Common myeloid progenitor, CD34-positive (primary cell): ENCODE measurements at regions not wholly inside any gene's neighbourhood (a gene's known extent, or its start where the extent isn't known, plus 50 kb on each side); places are given as distances from the start of the nearest gene placed in this dataset.

ENCODE experiments used
- CTCF ChIA-PET: fragments of 350-600 bp; sonication (Branson Sonifier 250); formaldehyde crosslinking; loops from one replicate; lab custom pipeline; 2021; ENCODE audit warnings: antibody characterized with exemption; lab: Charles Lee
- POLR2A ChIA-PET: fragments of 350-600 bp; sonication (Branson Sonifier 250); formaldehyde crosslinking; loops from one replicate; lab custom pipeline; 2021; ENCODE audit warnings: antibody characterized with exemption; lab: Charles Lee
- DNase-seq, 3 donors: peaks; one replicate each; pipeline versions ENCODE4 v3.0.0 to v3.0.0-alpha.2; 2013
- H3K27ac ChIP-seq, 2 experiments: 1 replicate in 1 of 2; 2 replicates in 1 of 2; pipeline ENCODE4 v1.7.0; 2013; ENCODE audit warnings: inconsistent platforms in 2 of 2, low read length in 2 of 2, mild to moderate bottlenecking in 2 of 2, low read depth in 1 of 2, moderate library complexity in 1 of 2; ENCODE audit not compliant: severe bottlenecking in 2 of 2, insufficient read depth in 1 of 2, poor library complexity in 1 of 2
- H3K27me3 ChIP-seq, 5 experiments: replicated peaks in 2 of 5; 1 replicate in 3 of 5; 2 replicates in 2 of 5; pipeline versions ENCODE4 v1.6.1 to v1.7.0; 2013; ENCODE audit warnings: low read length in 4 of 5, mild to moderate bottlenecking in 2 of 5, moderate library complexity in 2 of 5, inconsistent platforms in 1 of 5; ENCODE audit not compliant: insufficient read depth in 5 of 5, control insufficient read depth in 4 of 5
- H3K36me3 ChIP-seq, 4 experiments: 1 replicate in 2 of 4; 2 replicates in 2 of 4; pipeline versions ENCODE4 v1.6.1 to v1.7.0; 2013; ENCODE audit warnings: low read length in 3 of 4, control low read depth in 1 of 4, mild to moderate bottlenecking in 1 of 4; ENCODE audit not compliant: control insufficient read depth in 4 of 4, insufficient read depth in 4 of 4
- H3K4me1 ChIP-seq, 4 experiments: 1 replicate in 3 of 4; 2 replicates in 1 of 4; pipeline versions ENCODE4 v1.6.1 to v1.7.1; 2013; ENCODE audit warnings: low read length in 3 of 4, mild to moderate bottlenecking in 3 of 4, control low read depth in 1 of 4, inconsistent platforms in 1 of 4, moderate library complexity in 1 of 4; ENCODE audit not compliant: control insufficient read depth in 4 of 4, insufficient read depth in 4 of 4; ENCODE audit errors: control extremely low read depth in 1 of 4
- H3K4me3 ChIP-seq, 7 experiments: 1 replicate in 4 of 7; 2 replicates in 3 of 7; pipeline versions ENCODE4 v1.5.1 to v1.7.0; 2013; ENCODE audit warnings: mild to moderate bottlenecking in 7 of 7, low read length in 6 of 7, moderate library complexity in 6 of 7, inconsistent platforms in 2 of 7, low read depth in 2 of 7, control low read depth in 1 of 7; ENCODE audit not compliant: insufficient read depth in 4 of 7, control insufficient read depth in 1 of 7; ENCODE audit errors: extremely low read depth in 1 of 7
- H3K9me3 ChIP-seq, 5 experiments: 1 replicate in 4 of 5; 2 replicates in 1 of 5; pipeline versions ENCODE4 v1.6.1 to v1.7.1; 2013; ENCODE audit warnings: low read length in 4 of 5, mild to moderate bottlenecking in 2 of 5, inconsistent platforms in 1 of 5, low read depth in 1 of 5, moderate library complexity in 1 of 5; ENCODE audit not compliant: control insufficient read depth in 4 of 5, insufficient read depth in 2 of 5; ENCODE audit errors: control extremely low read depth in 1 of 5
- WGBS: methylation state at CpG from one replicate; pipeline ENCODE4 v1.1.5; 2013; ENCODE audit not compliant: insufficient coverage; 5-methylcytosine and 5-hydroxymethylcytosine counted together

GRCh38 chr18:53606792-53607191 is 617.7 kb downstream of the MBD2 start:
- Histone ChIP-seq H3K27ac (no peak overlapping the region), H3K27me3 (no peaks in the 10 kb centered on the region), H3K4me1 (no peaks in the 10 kb centered on the region), H3K36me3 (no peaks in the 10 kb centered on the region), H3K4me3 (no peak overlapping the region), H3K9me3 (no peaks in the 10 kb centered on the region)
- ChIA-PET CTCF (no interaction called here), POLR2A (no interaction called here)
- no peak for DNase-seq

- Histone ChIP-seq H3K4me3 (no peak overlapping the region), H3K9me3 (no peaks in the 10 kb centered on the region), H3K4me1 (no peaks in the 10 kb centered on the region), H3K36me3 (no peaks in the 10 kb centered on the region), H3K27ac (no peak overlapping the region), H3K27me3 (no peaks in the 10 kb centered on the region)
- 94% methylated on average over 8 of the region's 8 CpGs for WGBS
- CTCF ChIA-PET, result no interaction called here
- DNase-seq, result no peak
- POLR2A ChIA-PET, result no interaction called here
Observed at GRCh38 chr18:53605198-53605597, 619.3 kb downstream of the MBD2 start.

- no peaks in the 10 kb centered on the region for H3K27me3 ChIP-seq
- no peak for DNase-seq
- H3K36me3 ChIP-seq, result no peaks in the 10 kb centered on the region
- ChIA-PET POLR2A (no interaction called here), CTCF (no interaction called here)
- H3K9me3 ChIP-seq, result no peaks in the 10 kb centered on the region
- no peak overlapping the region for H3K4me3 ChIP-seq
- H3K27ac ChIP-seq, result no peak overlapping the region
- 36% methylated on average over 1 of the region's 1 CpG for WGBS
- no peaks in the 10 kb centered on the region for H3K4me1 ChIP-seq
Observed at GRCh38 chr18:53603276-53603675, 621.2 kb downstream of the MBD2 start.

- Histone ChIP-seq H3K9me3 (no peaks in the 10 kb centered on the region), H3K4me3 (no peak overlapping the region), H3K36me3 (no peaks in the 10 kb centered on the region), H3K27me3 (no peaks in the 10 kb centered on the region), H3K27ac (no peak overlapping the region), H3K4me1 (no peaks in the 10 kb centered on the region)
- no peak for DNase-seq
- WGBS, result 93% methylated on average over 3 of the region's 3 CpGs
- ChIA-PET CTCF (no interaction called here), POLR2A (no interaction called here)
Observed at GRCh38 chr18:53601344-53601743, 623.1 kb downstream of the MBD2 start.

- no peaks in the 10 kb centered on the region for H3K36me3 ChIP-seq
- CTCF ChIA-PET, result interaction anchor here (1.7 kb wide), 1 partner anchor 17 kb away, joined by 4 read pairs; no protein-coding TSS in a partner anchor
- no peak overlapping the region for H3K4me3 ChIP-seq
- POLR2A ChIA-PET, result no interaction called here
- no peaks in the 10 kb centered on the region for H3K4me1 ChIP-seq
- H3K27ac ChIP-seq, result no peak overlapping the region
- 90% methylated on average over 3 of the region's 4 CpGs for WGBS
- no peaks in the 10 kb centered on the region for H3K9me3 ChIP-seq
- H3K27me3 ChIP-seq, result no peaks in the 10 kb centered on the region
- DNase-seq, result no peak
Observed at GRCh38 chr18:53586923-53587322, 637.5 kb downstream of the MBD2 start.
